AG04449 (cell line): ENCODE measurements at regions not wholly inside any gene's neighbourhood (a gene's known extent, or its start where the extent isn't known, plus 50 kb on each side); places are given as distances from the start of the nearest gene placed in this dataset.

ENCODE experiments used
- CTCF ChIA-PET: fragments of 350-600 bp; formaldehyde crosslinking; extraction: SDS; loops from one replicate; lab custom pipeline; 2021; ENCODE audit warnings: antibody characterized with exemption; lab: Yijun Ruan, JAX
- POLR2A ChIA-PET: fragments of 400-600, 350-600 bp; formaldehyde crosslinking; extraction: SDS; loops from one replicate; lab custom pipeline; 2020; ENCODE audit warnings: antibody characterized with exemption, inconsistent platforms; lab: Yijun Ruan, JAX
- DNase-seq: peaks from one replicate; pipeline ENCODE4 v3.0.0-alpha.2; 2010; ENCODE audit warnings: low read depth, low spot score
- H3K4me3 ChIP-seq: 2 replicates; pipeline ENCODE4 v1.5.1; 2011; ENCODE audit warnings: low read depth, mild to moderate bottlenecking, control low read depth, low read length
- TF ChIP-seq, protein P1 (sequence below): IDR thresholded peaks from one replicate; pipeline ENCODE4 v1.5.1; 2011; ENCODE audit warnings: mild to moderate bottlenecking, moderate library complexity, low read length, control low read depth, inconsistent platforms; ENCODE audit not compliant: insufficient read depth; ENCODE audit errors: missing control alignments

DNA sequence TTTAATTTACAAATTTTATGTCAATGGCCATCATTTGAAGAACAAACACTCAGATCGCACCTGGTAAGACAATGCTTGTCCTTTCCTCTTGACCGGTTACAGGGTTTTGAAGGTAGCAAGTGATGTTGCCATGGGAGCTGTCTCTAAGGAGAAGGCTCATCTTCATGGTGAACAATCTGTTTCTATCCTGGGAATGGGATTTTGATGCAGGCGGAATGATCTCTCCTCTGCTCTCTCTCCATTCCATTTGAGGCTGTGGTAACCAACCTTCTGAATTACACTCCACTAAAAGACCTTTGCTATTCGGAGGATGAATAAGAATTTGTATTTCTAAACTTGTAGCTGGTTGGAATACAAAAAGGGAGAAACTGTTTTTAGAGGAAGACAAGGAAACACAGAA lies 57.9 kb upstream of the SLC5A9 start:
- no peak overlapping the region for H3K4me3 ChIP-seq
- no peak for DNase-seq
- ChIA-PET CTCF (no interaction called here), POLR2A (no interaction called here)
- TF ChIP-seq, protein P1, sequence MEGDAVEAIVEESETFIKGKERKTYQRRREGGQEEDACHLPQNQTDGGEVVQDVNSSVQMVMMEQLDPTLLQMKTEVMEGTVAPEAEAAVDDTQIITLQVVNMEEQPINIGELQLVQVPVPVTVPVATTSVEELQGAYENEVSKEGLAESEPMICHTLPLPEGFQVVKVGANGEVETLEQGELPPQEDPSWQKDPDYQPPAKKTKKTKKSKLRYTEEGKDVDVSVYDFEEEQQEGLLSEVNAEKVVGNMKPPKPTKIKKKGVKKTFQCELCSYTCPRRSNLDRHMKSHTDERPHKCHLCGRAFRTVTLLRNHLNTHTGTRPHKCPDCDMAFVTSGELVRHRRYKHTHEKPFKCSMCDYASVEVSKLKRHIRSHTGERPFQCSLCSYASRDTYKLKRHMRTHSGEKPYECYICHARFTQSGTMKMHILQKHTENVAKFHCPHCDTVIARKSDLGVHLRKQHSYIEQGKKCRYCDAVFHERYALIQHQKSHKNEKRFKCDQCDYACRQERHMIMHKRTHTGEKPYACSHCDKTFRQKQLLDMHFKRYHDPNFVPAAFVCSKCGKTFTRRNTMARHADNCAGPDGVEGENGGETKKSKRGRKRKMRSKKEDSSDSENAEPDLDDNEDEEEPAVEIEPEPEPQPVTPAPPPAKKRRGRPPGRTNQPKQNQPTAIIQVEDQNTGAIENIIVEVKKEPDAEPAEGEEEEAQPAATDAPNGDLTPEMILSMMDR: no peak

DNA sequence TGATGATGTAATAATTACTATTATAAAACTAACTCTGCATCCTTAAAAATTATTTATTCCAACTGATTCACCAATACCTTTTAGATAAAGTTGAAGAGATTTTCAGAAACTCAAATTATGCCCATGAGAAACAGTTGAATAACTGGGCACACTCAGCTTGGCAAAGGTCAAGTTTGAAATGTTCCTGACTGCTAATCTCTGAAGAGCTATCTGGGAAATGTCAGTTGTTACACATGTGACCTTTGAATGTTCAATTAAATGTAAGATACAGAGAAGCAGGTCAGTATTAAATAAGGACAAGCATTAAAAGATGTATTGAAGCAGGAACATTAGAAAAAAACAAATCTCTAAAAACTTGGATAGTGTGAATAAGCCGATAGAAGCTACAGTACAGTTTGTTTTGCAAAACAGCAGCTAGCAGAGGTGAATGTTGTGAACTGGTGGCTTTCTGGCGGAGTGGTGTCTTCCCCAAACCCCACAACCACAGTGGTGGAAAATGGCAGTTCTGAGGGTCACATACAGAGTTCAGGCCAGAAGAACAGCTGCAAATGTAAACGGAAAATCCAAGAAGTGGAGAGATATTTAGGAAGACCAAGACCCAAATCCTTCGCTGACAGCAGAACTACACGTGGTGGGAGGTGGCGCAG lies 61.9 kb upstream of the SLC5A9 start:
- CTCF ChIA-PET: no interaction called here
- no peak overlapping the region for H3K4me3 ChIP-seq
- TF ChIP-seq, protein P1: no peak
- DNase-seq: no peak
- POLR2A ChIA-PET: no interaction called here

DNA sequence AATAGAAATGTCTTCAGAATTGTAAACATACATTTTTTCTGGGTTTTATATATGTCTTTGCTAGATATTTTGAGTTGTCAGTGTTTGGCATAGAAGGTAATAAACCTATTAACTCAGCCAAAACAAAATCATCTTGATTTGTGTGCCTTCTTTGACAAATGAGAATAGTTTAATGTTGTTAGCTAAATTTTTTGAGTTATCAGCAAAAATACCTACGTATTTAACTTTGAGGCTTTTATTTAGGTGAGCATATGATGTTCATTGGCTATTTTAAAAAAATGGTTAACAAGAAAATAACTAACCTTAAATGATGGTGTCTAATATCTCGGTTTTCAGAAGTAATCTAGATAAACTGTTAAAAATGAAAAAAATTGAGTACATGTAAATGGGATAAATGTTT lies 83.2 kb upstream of the SLC5A9 start:
- POLR2A ChIA-PET: no interaction called here
- no peak overlapping the region for H3K4me3 ChIP-seq
- TF ChIP-seq, protein P1: no peak
- CTCF ChIA-PET: no interaction called here
- no peak for DNase-seq

DNA sequence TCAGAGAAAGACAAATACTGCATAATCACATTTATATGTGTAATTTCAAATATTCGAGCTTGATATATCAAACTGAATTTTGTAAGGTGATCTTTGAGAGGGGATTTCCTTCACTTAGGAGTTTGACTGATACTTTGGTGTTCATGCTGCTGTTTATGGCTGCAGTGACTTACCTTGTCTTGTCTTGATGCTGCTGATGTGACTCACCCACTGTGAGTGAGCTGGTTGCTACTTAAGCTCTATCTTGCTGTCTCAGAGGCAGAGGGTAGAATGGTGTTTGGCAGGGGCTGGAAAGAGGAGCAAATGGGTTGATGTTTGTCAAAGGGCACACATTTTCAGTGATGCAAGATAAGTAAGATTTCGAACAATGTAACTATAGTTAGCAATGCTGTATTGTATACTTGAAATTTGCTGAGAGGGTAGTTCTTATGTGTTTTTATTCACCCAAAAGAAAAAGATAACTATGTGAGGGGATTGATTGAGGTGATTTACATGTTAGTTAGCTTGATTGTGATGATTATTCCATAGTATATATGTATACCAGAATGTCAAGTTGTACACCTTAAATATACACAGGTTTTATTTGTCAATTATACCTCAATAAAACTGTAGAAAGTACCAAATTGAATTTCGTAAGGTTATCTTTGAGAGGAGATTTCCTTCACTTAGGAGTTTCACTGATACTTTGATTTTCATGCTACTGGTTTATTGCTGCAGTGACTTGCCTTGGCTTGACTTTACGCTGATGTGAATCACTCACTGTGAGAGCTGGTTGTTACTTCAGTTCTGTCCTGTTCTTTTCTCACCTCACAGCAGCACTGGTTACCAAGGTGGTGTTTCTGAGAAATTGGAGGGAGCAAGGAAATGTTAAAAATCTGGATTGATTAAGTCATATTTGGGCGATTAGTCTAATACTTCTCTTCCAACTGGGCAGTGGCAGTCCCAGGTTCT lies 94.5 kb upstream of the SLC5A9 start:
- TF ChIP-seq, protein P1: no peak
- CTCF ChIA-PET: interaction anchor here (1.0 kb wide), 1 partner anchor 17 kb away, joined by 3 read pairs; no protein-coding TSS in a partner anchor
- H3K4me3 ChIP-seq: no peak overlapping the region

DNA sequence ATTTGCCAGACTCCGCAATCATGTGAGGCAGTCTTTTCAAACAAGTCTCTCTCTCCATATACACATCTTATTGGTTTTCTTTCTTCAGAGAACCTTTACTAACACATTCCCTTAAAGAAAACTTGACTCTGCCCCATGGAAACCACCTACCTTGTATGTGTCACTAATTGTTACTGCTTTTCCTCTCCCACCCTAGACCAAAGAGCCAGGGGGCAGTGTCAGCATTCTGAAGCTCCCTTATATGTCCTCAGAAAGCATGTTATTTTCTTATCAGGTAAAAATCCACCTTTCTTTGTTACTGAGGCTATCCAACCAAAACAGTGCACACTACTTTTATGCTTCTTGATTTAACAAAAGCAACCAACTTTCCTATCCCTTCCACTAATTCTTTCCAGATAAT lies 98.9 kb upstream of the SLC5A9 start:
- ChIA-PET CTCF (no interaction called here), POLR2A (no interaction called here)
- H3K4me3 ChIP-seq: no peak overlapping the region
- TF ChIP-seq, protein P1: no peak
- no peak for DNase-seq

More for the DNA sequence above, 94.5 kb upstream of the SLC5A9 start:
- POLR2A ChIA-PET: no interaction called here
- DNase-seq: no peak

DNA sequence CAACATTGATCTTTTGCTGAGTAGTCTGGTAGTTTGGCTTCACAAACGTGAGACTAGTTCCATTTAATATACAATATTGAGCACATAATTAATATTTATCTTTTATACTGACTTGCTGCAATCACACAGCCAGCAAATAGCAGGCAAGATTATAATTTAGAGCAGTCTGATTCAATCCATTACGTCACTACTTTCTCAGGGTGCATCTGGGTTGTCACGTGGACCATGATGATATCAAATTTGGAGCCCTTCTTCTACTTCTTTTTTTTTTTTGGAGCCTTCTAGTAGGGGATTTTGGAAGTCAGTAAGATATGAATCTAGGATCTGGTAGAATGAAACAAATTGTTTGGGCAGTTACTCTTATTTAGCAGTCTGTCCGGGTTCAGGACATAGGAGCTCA lies 100.6 kb upstream of the SLC5A9 start:
- TF ChIP-seq, protein P1: no peak
- ChIA-PET CTCF (no interaction called here), POLR2A (no interaction called here)
- no peak for DNase-seq
- no peak overlapping the region for H3K4me3 ChIP-seq
